ENCODE measurements at regions not wholly inside any gene's neighbourhood (a gene's known extent, or its start where the extent isn't known, plus 50 kb on each side); places are given as distances from the start of the nearest gene placed in this dataset.

- intact Hi-C loops (cut with DNase I): no loop called here
Observed at GRCh38 chr12:65585648-65586602, 238.4 kb upstream of the HMGA2 start.

GRCh38 chr12:65586796-65587195, 237.5 kb upstream of the HMGA2 start:
- DNase-seq: no peak
- no peak overlapping the region for H3K4me3 ChIP-seq
- no peaks in the 10 kb centered on the region for H3K4me1 ChIP-seq
- no peaks in the 10 kb centered on the region for H3K9me3 ChIP-seq
- ATAC-seq: no peak
- no peaks in the 10 kb centered on the region for H3K27me3 ChIP-seq
- WGBS (ENCODE audit: insufficient coverage, low coverage, low lambda C conversion rate, missing lambda C conversion rate): 82% methylated on average over 1 of the region's 1 CpG
- no peak for TF ChIP-seq POLR2A (IDR thresholded peaks at IDR 0.05)
- H3K36me3 ChIP-seq: no peaks in the 10 kb centered on the region
- no peak overlapping the region for H3K27ac ChIP-seq
- intact Hi-C loops (cut with DNase I): no loop called here

More at GRCh38 chr12:65585648-65586602, 238.4 kb upstream of the HMGA2 start:
- Histone ChIP-seq H3K4me1 (no peaks in the 10 kb centered on the region), H3K36me3 (no peaks in the 10 kb centered on the region), H3K9me3 (no peaks in the 10 kb centered on the region), H3K27me3 (no peaks in the 10 kb centered on the region), H3K4me3 (no peak overlapping the region), H3K27ac (no peak overlapping the region)
- ATAC-seq (no peak), DNase-seq (no peak)
- WGBS (ENCODE audit: insufficient coverage, low coverage, low lambda C conversion rate, missing lambda C conversion rate): 49% methylated on average over 3 of the region's 3 CpGs
- no peak for TF ChIP-seq CTCF (IDR thresholded peaks at IDR 0.05)

DNA sequence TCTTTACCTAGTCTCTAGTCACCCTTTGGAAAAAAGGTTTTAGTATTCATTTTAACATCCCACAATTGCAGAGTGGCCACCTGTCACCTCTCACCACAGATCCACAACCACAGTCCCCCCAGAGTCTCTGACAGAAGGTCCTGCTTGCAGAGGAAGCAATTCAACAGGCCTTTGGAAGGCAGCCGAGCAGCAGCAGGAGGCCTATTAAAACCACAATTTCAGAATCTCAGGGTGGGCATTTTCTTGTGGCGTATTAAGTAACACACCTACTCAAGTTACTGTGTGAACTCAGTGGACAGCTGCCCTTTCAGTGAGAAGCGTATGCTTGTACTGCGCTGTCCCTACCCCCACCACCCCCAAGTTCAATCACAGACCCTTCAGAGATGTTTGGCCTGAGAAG, 234.0 kb upstream of the HMGA2 start:
- H3K27me3 ChIP-seq: no peaks in the 10 kb centered on the region
- H3K4me1 ChIP-seq: no peaks in the 10 kb centered on the region
- no peaks in the 10 kb centered on the region for H3K36me3 ChIP-seq
- no peaks in the 10 kb centered on the region for H3K9me3 ChIP-seq
- 95% methylated on average over 4 of the region's 4 CpGs for WGBS (ENCODE audit: insufficient coverage, low coverage, low lambda C conversion rate, missing lambda C conversion rate)
- no peak overlapping the region for H3K4me3 ChIP-seq
- intact Hi-C loops (cut with DNase I): no loop called here
- TF ChIP-seq CTCF (IDR thresholded peaks at IDR 0.05): no peak
- TF ChIP-seq POLR2A (IDR thresholded peaks at IDR 0.05): no peak
- no peak overlapping the region for H3K27ac ChIP-seq
- no peak for ATAC-seq
- DNase-seq: no peak

- Histone ChIP-seq H3K9me3 (no peaks in the 10 kb centered on the region), H3K27me3 (no peaks in the 10 kb centered on the region), H3K27ac (no peak overlapping the region), H3K4me3 (no peak overlapping the region), H3K4me1 (no peaks in the 10 kb centered on the region), H3K36me3 (no peaks in the 10 kb centered on the region)
- no peak for TF ChIP-seq CTCF (IDR thresholded peaks at IDR 0.05)
- TF ChIP-seq POLR2A (IDR thresholded peaks at IDR 0.05): no peak
- intact Hi-C loops (cut with DNase I): no loop called here
- no peak for ATAC-seq
- DNase-seq: no peak
- WGBS (ENCODE audit: insufficient coverage, low coverage, low lambda C conversion rate, missing lambda C conversion rate): 49% methylated on average over 3 of the region's 3 CpGs
Observed at GRCh38 chr12:65592416-65592815, 231.9 kb upstream of the HMGA2 start.

GRCh38 chr12:65593239-65593701, 231.0 kb upstream of the HMGA2 start:
- DNase-seq: no peak
- no peaks in the 10 kb centered on the region for H3K27me3 ChIP-seq
- H3K4me1 ChIP-seq: no peaks in the 10 kb centered on the region
- H3K36me3 ChIP-seq: no peaks in the 10 kb centered on the region
- 61% methylated on average over 2 of the region's 2 CpGs for WGBS (ENCODE audit: insufficient coverage, low coverage, low lambda C conversion rate, missing lambda C conversion rate)
- H3K4me3 ChIP-seq: no peak overlapping the region
- no peak overlapping the region for H3K27ac ChIP-seq
- intact Hi-C loops (cut with DNase I): no loop called here
- no peak for ATAC-seq
- no peaks in the 10 kb centered on the region for H3K9me3 ChIP-seq
- no peak for TF ChIP-seq CTCF (IDR thresholded peaks at IDR 0.05)
